K562 (cell line): ENCODE measurements at regions not wholly inside any gene's neighbourhood (a gene's known extent, or its start where the extent isn't known, plus 50 kb on each side); places are given as distances from the start of the nearest gene placed in this dataset.

Source experiments
- ATAC-seq: fragments of 200-7000 bp; cut with Tn5 transposase; 3 replicates; pipeline ENCODE4 v1.9.1; 2020; ENCODE audit warnings: moderate library complexity
- BruUV-seq: library from RNA; stranded (reverse); fragments of 400-500 nt; replicated peaks from 2 replicates; lab custom pipeline; 2021; lab: Mats Ljungman, UMichigan
- CTCF ChIA-PET: fragments of 300-600 bp; formaldehyde crosslinking; extraction: SDS; loops from one replicate; lab custom pipeline; 2021; ENCODE audit warnings: low intra/inter-chr PET ratio; lab: Yijun Ruan, JAX
- POLR2A ChIA-PET: fragments of 300-600, 350-650 bp; sonication (Branson Sonifier 250); formaldehyde crosslinking; extraction: SDS; loops from one replicate; lab custom pipeline; 2021; ENCODE audit warnings: antibody characterized with exemption, inconsistent platforms; lab: Yijun Ruan, JAX
- DNase-seq, 4 experiments: peaks; one replicate each; pipeline versions ENCODE4 v3.0.0 to v3.0.0-alpha.2; 2011 to 2018; ENCODE audit warnings: low spot score in 3 of 4, mixed read lengths in 3 of 4; ENCODE audit errors: extremely low read depth in 1 of 4
- FAIRE-seq: peaks from 2 replicates; lab custom pipeline; 2011; peaks lifted over from hg19 to GRCh38; lab: Jason Lieb, UNC
- H2AFZ ChIP-seq: 2 replicates; pipeline ENCODE4 v1.6.0; 2011; ENCODE audit warnings: low read depth, low read length, control low read depth, inconsistent platforms
- H3K27ac ChIP-seq: fragments of 200-600 bp; 3 replicates; pipeline ENCODE4 v1.8.0; 2011; ENCODE audit warnings: low read depth, mild to moderate bottlenecking, control low read depth, inconsistent platforms, low read length, moderate library complexity, mixed read lengths; ENCODE audit errors: extremely low read depth
- H3K27me3 ChIP-seq, 2 experiments: fragments of 300-600 bp in 1 of 2; 2 replicates in 1 of 2; 3 replicates in 1 of 2; pipeline versions ENCODE4 v1.6.0 to v1.8.0; 2011; ENCODE audit warnings: inconsistent platforms in 2 of 2, low read length in 2 of 2, mild to moderate bottlenecking in 1 of 2, mixed read lengths in 1 of 2, moderate library complexity in 1 of 2; ENCODE audit not compliant: control insufficient read depth in 2 of 2, insufficient read depth in 2 of 2
- H3K36me3 ChIP-seq: fragments of 300-600 bp; 3 replicates; pipeline ENCODE4 v1.8.0; 2011; ENCODE audit warnings: mild to moderate bottlenecking, low read length, inconsistent platforms; ENCODE audit not compliant: control insufficient read depth, insufficient read depth
- H3K4me1 ChIP-seq, 2 experiments: fragments of 200-600 bp in 1 of 2; replicated peaks in 1 of 2; 2 replicates in 1 of 2; 3 replicates in 1 of 2; pipeline versions ENCODE4 v1.5.1 to v1.8.0; 2011; ENCODE audit warnings: inconsistent platforms in 2 of 2, low read length in 2 of 2, mild to moderate bottlenecking in 1 of 2, mixed read lengths in 1 of 2, moderate library complexity in 1 of 2; ENCODE audit not compliant: control insufficient read depth in 2 of 2, insufficient read depth in 2 of 2
- H3K4me2 ChIP-seq: 2 replicates; pipeline ENCODE4 v1.6.1; 2011; ENCODE audit warnings: low read length, control low read depth, inconsistent platforms, mixed read lengths; ENCODE audit not compliant: insufficient read depth
- H3K4me3 ChIP-seq: fragments of 200-600 bp; sonication (generic), shearing (Covaris generic); 2 replicates; pipeline ENCODE4 v1.5.1; 2016; ENCODE audit warnings: control low read depth, inconsistent platforms
- H3K79me2 ChIP-seq: fragments of 200-600 bp; 3 replicates; pipeline ENCODE4 v1.8.0; 2011; ENCODE audit warnings: low read length, inconsistent platforms; ENCODE audit not compliant: control insufficient read depth, insufficient read depth
- H3K9ac ChIP-seq, 2 experiments: 2 replicates each; pipeline versions ENCODE4 v1.6.0 to v1.6.1; 2011; ENCODE audit warnings: low read depth in 2 of 2, low read length in 2 of 2, control low read depth in 1 of 2, inconsistent platforms in 1 of 2, mild to moderate bottlenecking in 1 of 2, mixed read lengths in 1 of 2; ENCODE audit not compliant: insufficient read depth in 1 of 2
- H3K9me1 ChIP-seq: one replicate; pipeline ENCODE4 v1.6.0; 2011; ENCODE audit warnings: inconsistent platforms, mild to moderate bottlenecking, low read length, moderate library complexity; ENCODE audit not compliant: control insufficient read depth, insufficient read depth
- H3K9me3 ChIP-seq: replicated peaks from 2 replicates; pipeline ENCODE4 v1.5.1; 2011; ENCODE audit warnings: low read depth, low read length, inconsistent platforms; ENCODE audit not compliant: control insufficient read depth, insufficient read depth
- H4K20me1 ChIP-seq: replicated peaks from 2 replicates; pipeline ENCODE4 v1.6.1; 2011; ENCODE audit warnings: low read length, inconsistent platforms, mixed read lengths; ENCODE audit not compliant: control insufficient read depth, insufficient read depth
- BCOR ChIP-seq: fragments of 450-650 bp; IDR thresholded peaks from 2 replicates; pipeline ENCODE4 v1.6.1; 2016
- CBX3 ChIP-seq, 2 experiments: IDR thresholded peaks; 1 replicate in 1 of 2; 2 replicates in 1 of 2; pipeline ENCODE4 v1.6.1; 2012; ENCODE audit warnings: inconsistent platforms in 2 of 2, low read length in 2 of 2, borderline replicate concordance in 1 of 2, control low read depth in 1 of 2
- KDM1A ChIP-seq, 2 experiments: fragments of 450-650 bp; IDR thresholded peaks; 2 replicates each; pipeline ENCODE4 v1.6.1; 2016; ENCODE audit warnings: mild to moderate bottlenecking in 2 of 2
- RBM25 ChIP-seq: fragments of 200-400 bp; formaldehyde crosslinking; IDR thresholded peaks from 2 replicates; pipeline ENCODE4 v1.6.1; 2018; ENCODE audit warnings: low read length, low read depth, moderate library complexity; ENCODE audit not compliant: severe bottlenecking
- RCOR1 ChIP-seq, 2 experiments: IDR thresholded peaks; 2 replicates each; pipeline ENCODE4 v1.6.1; 2012; ENCODE audit warnings: low read depth in 2 of 2, low read length in 2 of 2, borderline replicate concordance in 1 of 2, improper control_type of control experiment in 1 of 2
- RFX1 ChIP-seq: fragments of 450-650 bp; IDR thresholded peaks from 2 replicates; pipeline ENCODE4 v1.6.1; 2016; ENCODE audit warnings: mild to moderate bottlenecking, moderate library complexity
- ZNF146 ChIP-seq: IDR thresholded peaks from one replicate; pipeline ENCODE4 v1.6.1; 2018; ENCODE audit warnings: missing compliant biosample characterization; ENCODE audit not compliant: unreplicated experiment
- ZNF699 ChIP-seq: fragments of 250-450 bp; sonication (Bioruptor Pico); IDR thresholded peaks from 2 replicates; pipeline ENCODE4 v1.8.0; 2021; ENCODE audit warnings: mild to moderate bottlenecking, moderate library complexity; ENCODE audit not compliant: insufficient replicate concordance
- WGBS: fragments of 100-300 bp; shearing (Covaris generic); methylation state at CpG from one replicate; pipeline ENCODE4 v1.1.6; 2016; ENCODE audit warnings: low coverage, mixed read lengths; ENCODE audit not compliant: insufficient coverage; ENCODE audit errors: missing lambda C conversion rate; 5-methylcytosine and 5-hydroxymethylcytosine counted together
- in situ Hi-C: fragments of 300-500 bp; cut with MboI; formaldehyde crosslinking; loops from 4 replicates; pipeline ENCODE4 v1.15.0; 2018; ENCODE audit warnings: inconsistent platforms, mixed read lengths
- intact Hi-C: fragments of 100-400 bp; cut with micrococcal nuclease; formaldehyde crosslinking; loops from 2 replicates; pipeline ENCODE4 v1.14.2; 2022

DNA sequence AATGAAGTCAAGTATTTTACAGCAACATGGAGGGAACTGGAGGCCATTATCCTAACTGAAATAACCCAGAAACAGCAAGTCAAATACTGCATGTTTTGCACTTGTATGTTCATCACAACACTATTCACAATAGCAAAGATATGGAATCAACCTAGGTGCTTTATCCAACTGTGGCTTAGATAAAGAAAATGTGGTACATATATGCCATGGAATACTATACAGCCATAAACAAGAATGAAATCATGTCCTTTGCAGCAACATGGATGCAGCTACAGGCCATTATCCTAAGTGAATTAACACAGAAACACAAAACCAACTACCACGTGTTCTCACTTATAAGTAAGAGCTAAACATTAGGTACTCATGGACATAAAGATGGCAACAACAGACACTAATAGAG lies 91.5 kb upstream of the E2F3 start:
- H4K20me1 ChIP-seq = no peaks in the 10 kb centered on the region
- no peaks in the 10 kb centered on the region for H3K27me3 ChIP-seq
- no peak overlapping the region for H3K9ac ChIP-seq
- WGBS = 6% methylated on average over 1 of the region's 1 CpG
- in situ Hi-C loops = no loop called here
- no peak overlapping the region for H3K4me3 ChIP-seq
- POLR2A ChIA-PET = no interaction called here
- H2AFZ ChIP-seq = no peak overlapping the region
- no peaks in the 10 kb centered on the region for H3K9me3 ChIP-seq
- H3K79me2 ChIP-seq = no peaks in the 10 kb centered on the region
- H3K9me1 ChIP-seq = no peaks in the 10 kb centered on the region
- H3K36me3 ChIP-seq = no peaks in the 10 kb centered on the region
- no peak overlapping the region for H3K27ac ChIP-seq
- FAIRE-seq (no peak), DNase-seq (no peak), ATAC-seq (no peak)
- H3K4me2 ChIP-seq = no peak overlapping the region
- H3K4me1 ChIP-seq = peaks cover 2 to 3% of the 10 kb centered on the region in 2 experiments; a peak in 2 of 5 replicates
- TF ChIP-seq ZNF146 (CRISPR knock-in tag) = peak; percentile 99
- TF ChIP-seq KDM1A (IDR thresholded peaks at IDR 0.05) = 0 out of 4 replicates have a peak, but pooled peaks of 1 of the 2 experiments have one; percentile 21
- TF ChIP-seq RFX1 = no peak
- peak; percentile 70 for TF ChIP-seq BCOR
- no peak for TF ChIP-seq RCOR1 (IDR thresholded peaks at IDR 0.05; ENCODE audit: borderline replicate concordance in 1 of 2, low read depth in 2 of 2, low read length in 2 of 2)
- peak; percentile 61 for TF ChIP-seq RBM25
- TF ChIP-seq ZNF699 (CRISPR knock-in tag) = no peak
- TF ChIP-seq CBX3 (IDR thresholded peaks at IDR 0.05; ENCODE audit: borderline replicate concordance in 1 of 2, low read length in 2 of 2) = peak in 1 of 2 experiments; percentile 21; a peak in 1 of 3 replicates
- CTCF ChIA-PET = no interaction called here
- intact Hi-C loops = no loop called here
- no TSS peak for BruUV-seq
